ENCODE measurements at regions not wholly inside any gene's neighbourhood (a gene's known extent, or its start where the extent isn't known, plus 50 kb on each side); places are given as distances from the start of the nearest gene placed in this dataset.

GRCh38 chr5:123718238-123718637 is 206.3 kb downstream of the CSNK1G3 start:
- TF ChIP-seq POLR2AphosphoS5 (IDR thresholded peaks at IDR 0.05; ENCODE audit: low read depth, low read length), result no peak
- TF ChIP-seq REST (IDR thresholded peaks at IDR 0.05; ENCODE audit: insufficient read depth in 1 of 2, low read depth in 2 of 2, low read length in 2 of 2), result no peak
- no peak for TF ChIP-seq TAF1 (IDR thresholded peaks at IDR 0.05; ENCODE audit: borderline replicate concordance, insufficient read depth, low read length)
- TF ChIP-seq SIN3A (IDR thresholded peaks at IDR 0.05; ENCODE audit: borderline replicate concordance, insufficient read depth, low read length), result no peak
